Left renal cortex interstitium (tissue), 4 donors: ENCODE measurements at regions not wholly inside any gene's neighbourhood (a gene's known extent, or its start where the extent isn't known, plus 50 kb on each side); places are given as distances from the start of the nearest gene placed in this dataset.
"Not testable (repeated sequence)": the region's sequence is repeated elsewhere in the genome, so short reads cannot be mapped to it uniquely, and the experiment has no call there.

Experiments
- DNase-seq, 4 donors: peaks; one replicate each; pipeline ENCODE4 v3.0.0-alpha.2; 2013; ENCODE audit warnings: low read depth in 4 of 4, low spot score in 2 of 4, missing footprints in 1 of 4

DNA sequence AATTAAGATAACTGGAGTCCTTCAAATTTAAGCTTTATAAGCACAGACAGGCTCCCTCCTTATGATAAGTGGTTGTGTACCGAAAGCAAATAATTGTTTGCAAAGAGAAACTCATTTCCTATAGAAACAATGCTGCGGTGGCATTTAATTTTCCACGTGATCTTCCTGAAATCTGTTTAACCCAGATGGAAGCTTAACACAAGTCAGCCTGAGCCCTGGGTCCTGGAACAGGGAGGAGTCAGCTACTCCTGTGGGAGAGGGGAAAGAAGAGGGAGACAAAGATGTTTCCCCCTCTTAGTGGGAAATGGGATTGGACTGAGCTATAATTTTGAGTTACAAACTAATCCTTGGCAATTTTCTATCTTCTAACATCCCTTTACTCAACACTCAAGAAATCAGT is 136.5 kb downstream of the ELOVL4 start:
- DNase-seq: no peak

DNA sequence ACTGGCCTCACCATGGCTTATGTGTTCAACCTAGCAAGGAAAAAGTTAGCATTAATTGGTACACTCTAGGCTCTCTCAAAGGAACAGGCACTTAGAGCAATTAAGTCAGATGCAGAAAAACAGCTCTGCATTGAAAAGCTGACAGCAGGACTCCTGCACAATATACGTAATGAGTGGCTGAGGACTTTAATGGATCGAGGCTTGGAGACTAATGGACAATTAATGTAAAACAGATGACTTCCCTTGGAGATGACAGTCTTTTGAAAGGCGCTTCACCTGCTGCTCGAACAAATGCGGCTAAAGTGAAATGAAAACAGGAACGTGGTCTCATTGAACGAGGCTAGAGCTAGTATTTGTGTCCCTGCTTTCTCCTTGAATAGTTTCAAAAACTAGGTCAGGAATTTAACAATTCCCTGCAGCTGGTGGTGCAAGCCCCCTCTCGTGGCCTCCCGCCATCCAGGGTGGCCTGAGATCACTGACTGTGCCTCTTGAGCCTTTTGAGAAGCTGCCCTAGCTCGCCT is 137.1 kb downstream of the ELOVL4 start:
- DNase-seq: no peak

DNA sequence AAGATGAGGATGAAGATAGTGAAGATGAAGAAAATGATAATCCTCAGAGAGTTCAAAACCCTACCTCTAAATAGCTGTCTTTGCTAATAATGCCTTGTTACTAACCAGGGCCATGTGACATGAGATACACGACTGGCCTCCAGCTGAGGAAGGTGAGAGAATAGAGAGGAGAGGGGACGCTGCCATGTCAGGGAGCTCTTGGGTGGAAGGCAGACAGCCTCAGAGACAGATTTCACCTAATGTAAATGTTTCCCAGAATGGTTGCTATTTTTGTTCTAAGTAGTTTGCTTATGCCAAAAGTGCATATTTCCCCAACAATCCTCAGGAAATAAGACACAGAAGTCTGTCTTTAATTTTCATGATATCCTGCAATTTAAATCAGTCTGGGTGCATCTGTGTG is 138.4 kb downstream of the ELOVL4 start:
- no peak for DNase-seq

DNA sequence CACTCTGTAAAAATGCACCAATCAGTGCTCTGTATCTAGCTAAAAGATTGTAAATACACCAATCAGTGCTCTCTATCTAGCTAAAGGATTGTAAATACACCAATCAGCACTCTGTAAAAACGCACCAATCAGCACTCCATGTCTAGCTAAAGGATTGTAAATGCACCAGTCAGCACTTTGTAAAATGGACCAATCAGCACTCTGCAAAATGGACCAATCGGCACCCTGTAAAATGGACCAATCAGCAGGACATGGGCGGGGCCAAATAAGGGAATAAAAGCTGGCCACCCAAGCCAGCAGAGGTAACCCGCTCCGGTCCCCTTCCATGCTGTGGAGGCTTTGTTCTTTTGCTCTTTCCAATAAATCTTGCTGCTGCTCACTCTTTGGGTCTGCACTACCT is 140.7 kb downstream of the ELOVL4 start:
- not testable (repeated sequence) for DNase-seq

DNA sequence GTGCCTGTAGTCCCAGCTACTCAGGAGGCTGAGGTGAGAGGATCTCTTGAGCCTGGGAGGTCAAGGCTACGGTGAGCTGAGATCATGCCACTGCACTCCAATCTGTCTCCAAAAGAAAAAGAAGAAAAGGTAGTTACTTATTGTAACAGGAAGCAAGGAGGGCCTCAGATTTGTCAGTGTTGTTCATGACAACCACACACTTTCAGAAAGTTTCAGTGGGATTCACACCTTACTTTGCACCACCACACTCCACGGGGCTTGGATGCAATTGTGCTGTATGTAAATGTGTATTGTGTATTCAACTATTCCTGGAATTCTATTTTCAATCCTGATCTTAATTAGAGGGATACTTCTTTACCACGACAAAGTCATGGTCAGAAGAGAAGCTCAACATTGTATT is 142.6 kb downstream of the ELOVL4 start:
- no peak for DNase-seq

DNA sequence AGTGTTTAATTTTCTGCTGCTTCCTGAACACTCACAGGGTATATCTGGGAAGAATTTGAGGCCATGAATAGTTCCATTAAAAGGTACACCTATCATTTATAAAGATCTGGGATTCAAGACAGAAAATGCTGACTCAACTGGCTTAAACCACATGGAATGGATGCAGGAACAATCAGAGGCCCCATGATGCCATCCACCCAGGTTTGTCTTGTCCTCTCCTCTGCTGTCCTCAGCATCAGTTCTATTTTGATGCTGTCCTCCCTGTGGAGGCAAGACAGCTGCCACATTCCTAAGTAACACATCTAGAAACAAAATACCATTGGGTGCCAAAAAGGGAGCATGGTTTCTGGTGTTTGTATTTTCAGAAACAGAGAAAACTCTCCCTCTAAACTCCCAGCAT is 143.4 kb downstream of the ELOVL4 start:
- DNase-seq: no peak

DNA sequence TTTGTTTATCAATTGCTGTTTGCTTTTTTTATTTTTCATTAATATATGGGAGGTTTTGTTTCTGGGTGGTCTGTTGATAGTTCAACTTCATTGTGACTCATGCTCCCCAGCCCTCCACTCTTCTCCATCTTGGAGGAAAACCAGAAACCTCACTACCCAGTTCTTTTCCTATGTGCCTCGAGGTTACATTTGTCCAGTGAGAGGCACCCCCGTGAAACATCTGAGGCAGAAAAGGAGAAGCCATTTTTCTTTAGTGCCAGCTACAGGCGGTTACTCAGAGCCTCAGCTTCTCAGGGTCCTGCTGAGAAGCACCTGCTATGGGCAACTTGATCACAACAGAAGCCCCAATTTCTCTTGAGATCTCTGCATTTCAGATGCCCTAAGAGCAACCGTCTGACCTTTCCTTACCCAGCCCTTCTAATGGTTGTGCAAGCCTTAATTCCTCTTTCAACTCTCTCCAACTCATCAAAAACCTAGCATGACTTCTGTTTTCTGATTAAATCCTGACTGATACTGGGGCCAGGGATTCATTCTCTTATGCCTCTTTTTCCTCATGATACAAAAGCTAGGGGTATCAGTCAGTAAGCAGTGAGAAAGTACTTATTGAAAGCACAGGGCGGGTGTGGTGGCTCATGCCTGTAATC is 144.6 kb downstream of the ELOVL4 start:
- DNase-seq: no peak

DNA sequence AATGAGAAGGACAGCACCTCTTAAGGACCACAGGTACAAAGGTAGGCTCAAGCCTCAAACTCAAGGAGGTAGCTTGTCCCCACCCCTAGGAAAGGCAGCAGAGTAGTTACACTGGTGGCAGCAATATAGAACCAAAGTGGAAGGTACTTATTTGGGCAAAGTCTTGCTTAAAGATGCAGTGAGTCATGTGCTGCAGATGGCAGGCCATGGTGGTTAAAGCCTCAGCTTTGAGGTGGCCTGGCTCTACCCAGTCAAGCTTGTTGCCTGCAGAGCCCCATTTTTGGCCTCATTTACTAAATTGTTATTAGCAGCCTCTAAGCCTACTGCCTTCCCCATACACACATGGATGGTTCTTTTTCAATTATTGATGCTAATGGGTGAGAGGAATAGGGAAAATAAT is 146.0 kb downstream of the ELOVL4 start:
- no peak for DNase-seq

DNA sequence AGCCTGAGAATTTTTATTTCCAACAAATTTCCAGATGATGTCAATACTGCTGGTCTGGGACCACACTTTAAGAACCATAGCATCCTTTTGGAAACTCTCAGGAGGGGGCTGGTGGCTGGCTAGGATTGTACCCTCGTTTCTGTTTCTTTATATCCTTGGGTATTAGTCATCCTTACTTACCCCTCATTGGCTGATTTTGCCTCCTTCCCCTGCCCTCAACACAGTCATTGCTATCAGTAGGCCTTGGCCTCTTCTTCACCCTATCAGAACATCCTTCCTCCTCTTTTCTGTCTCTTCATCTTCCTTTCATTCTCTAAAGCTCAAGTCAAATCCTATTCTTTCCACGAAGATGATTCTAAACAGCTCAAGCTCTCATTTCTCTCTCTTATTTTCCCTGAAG is 148.5 kb downstream of the ELOVL4 start:
- DNase-seq: no peak

DNA sequence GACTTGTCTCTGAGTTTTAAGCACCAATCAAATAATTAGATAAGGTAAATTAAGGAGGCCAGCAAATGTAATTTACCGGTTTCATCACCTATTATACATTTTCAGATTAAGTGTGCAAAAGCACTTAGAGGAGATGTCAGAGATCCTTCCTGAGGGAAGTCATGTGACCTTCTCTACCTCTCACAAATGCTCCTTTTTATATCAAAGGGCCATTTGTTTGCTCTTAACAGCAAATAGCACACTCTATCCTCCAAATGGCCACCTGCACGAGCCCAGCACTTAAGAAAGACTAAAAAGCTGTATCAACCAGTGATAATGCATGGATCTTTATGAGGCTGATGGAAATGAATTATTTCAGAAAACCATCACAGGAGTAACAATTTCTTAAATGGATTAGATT is 149.4 kb downstream of the ELOVL4 start:
- no peak for DNase-seq

DNA sequence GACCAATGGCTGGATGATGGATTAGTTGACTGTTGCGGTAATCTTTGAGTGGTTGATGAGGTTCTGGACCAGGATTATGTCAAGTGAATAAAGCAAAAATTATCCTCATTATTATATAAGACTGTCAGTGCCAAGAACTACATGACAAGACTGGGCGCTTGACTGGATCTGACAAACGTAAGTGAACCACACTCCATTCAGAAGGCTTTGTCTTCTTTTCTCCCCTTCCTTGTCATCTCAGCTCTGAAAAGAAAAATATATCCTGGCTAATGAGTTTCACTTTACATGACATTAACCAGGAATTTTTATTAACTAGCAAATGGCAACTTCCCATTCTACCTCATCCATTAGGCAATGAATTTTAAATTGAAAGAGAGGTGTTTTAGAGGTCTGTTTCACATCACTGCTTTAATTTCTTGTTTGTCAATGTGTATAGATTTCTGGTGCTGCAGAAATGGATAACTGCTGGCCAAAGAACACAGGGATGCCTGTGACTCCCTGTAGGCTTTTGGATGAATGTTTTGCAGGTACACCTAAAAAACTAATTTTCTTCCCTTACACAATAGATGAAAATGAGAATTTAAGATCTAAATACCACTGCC is 150.1 kb downstream of the ELOVL4 start:
- no peak for DNase-seq

DNA sequence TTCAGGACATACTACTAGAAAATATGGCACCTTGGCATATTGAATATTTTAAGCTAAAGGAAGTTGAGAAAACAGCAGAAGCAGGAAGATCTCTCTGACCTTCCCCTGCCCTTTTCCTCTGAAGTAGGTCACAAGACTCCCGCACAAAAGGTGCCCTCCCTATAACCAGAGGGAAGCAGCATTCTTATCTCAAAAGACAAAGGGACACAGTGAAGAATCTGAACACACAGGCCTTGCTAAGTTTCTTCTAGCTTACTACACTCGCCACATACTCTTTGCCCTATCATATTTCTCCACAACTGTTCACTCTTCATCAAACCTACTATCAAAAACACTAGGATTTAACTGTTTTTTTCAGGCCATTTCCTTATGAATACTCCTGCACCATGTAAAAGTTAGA is 151.2 kb downstream of the ELOVL4 start:
- DNase-seq: no peak

DNA sequence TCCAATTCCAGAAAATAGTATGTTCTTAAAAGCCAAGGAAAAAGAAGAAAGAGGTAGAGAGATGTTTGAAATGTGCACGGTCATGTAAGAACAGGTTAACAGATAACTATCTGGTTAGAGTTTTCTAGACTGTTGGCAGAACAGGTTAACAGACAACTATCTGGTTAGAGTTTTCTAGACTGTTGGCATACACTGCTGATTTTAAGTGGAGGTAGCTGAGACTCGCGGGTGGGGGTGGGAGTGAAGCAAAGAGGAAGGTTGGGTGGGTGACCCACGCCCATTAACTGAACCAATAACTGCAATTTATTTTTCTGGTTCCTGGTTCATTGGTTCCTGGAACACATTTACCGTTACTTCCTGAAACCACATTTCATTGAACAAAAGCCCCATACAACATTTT is 157.5 kb downstream of the ELOVL4 start:
- DNase-seq: no peak

DNA sequence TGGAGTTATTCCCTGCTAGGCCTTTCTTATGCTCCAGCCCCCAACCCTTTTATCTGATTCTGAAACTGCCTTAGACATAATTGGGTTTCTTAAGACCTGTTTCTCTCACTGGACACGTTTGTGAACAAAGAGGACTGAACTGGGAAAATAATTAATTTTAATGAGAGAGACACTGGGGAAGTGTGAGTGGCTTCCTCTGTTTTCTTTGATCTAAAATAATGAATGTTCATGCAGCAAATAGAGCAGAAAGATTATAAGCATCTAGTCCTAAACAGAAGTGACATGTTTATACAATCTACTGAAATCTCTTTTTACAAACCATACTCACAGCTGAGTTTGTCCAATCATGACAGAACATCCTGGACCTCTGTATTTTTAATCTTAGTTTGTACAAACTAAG is 157.6 kb downstream of the SH3BGRL2 start:
- DNase-seq: no peak

DNA sequence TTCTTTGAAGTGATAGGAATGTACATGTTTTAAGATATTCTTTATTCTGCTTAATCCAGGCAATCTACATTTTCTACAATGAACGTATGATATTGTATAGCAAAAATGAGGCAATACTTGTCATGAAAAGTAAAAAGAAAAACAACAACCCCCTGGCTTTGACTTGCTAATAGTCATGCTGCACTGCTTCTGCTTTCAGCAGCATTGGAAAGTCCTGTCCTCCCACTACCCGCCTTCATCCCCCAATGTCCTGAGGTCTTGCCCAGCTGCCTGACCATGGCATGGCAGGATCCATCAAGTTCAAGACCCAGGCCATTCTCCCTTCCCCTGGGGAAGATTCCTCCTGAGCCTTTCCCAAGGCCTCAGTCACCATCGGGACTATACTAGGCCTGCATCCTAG is 156.5 kb downstream of the SH3BGRL2 start:
- DNase-seq: no peak

DNA sequence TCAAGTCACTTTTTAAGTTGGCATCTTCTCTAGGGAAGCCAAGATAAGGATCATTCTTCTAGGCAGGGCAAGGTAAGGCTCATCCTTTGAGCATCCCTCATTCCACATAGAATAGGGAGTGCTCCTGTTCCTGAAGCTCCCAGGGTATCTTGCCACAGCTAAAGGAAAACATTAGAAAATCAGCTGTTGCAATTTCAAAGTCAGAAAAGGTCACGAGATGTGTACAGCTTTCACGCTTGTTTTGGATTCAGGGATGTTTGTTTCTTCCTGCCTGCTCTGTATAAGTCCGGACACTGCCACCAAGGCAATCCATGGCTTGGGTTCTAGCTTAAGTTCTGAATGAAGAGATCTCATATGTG is 153.2 kb downstream of the SH3BGRL2 start:
- no peak for DNase-seq

DNA sequence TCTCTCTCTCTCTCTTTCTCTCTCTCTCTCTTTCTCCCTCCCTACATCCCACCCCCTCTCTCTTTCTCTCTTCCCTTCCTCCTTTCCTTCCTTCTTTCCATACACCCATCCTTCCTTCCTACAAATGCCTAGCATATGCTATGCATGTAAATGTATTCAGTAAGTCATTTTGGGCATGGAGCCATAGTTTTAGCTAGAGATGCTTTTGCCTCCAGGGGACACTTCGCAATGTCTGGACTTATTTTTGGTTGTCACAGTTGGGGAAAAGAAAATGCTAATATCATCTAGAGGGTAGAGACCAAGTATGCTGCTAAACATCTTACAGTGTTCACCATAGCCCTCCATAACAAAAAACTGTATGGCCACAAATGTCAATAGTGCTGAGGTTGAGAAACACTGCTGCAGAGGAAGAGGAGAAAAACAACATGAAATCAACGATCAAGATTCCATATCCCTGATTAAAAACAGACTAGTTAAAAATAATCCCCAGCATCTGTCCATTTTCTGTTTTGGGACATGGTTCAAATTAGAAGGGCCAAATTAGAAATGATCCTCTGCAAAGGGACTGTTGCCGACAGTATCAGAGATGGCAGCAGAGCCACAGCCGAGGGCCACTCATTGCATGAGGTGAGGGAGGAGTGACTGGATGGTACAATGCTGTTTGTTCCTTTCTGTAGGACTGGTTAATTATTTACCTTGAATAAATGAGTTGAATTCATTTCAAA is 152.7 kb downstream of the SH3BGRL2 start:
- DNase-seq: no peak

DNA sequence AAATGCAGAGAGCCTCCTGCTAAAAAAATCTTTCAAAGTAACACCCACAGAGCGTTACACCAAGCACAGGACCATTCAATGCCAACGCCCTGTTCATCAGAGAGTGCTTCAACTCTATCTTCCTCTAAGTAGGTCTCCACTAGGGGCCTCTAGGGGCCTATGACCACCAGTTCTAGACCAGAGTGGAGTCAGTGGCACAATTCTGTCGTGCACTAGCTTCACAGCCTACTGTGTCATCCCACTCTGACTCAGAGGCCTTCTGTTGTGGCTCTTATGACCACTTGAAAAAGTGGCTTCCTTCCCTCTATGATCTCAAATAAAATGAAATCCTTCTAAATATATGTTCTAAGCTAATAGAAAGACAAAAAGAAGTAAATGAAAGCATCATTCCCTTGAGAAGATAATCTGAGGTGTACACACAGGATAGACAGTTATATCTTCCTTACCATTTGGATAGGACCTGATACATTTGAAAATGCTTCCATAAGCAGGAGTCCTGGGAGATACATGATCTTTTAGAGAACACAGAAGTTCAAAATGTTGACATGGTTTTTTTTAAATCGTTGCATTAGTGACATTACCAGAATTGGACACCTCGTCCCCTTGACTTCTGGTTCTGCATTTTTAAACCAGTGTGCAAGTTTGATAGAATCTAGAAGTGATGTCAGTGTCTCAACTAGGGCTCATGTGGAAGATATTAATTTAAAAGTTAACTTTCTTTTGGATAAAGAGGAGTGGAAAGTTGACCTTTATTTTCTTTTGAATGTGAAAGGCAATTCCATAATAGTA is 151.9 kb downstream of the SH3BGRL2 start:
- DNase-seq: no peak

DNA sequence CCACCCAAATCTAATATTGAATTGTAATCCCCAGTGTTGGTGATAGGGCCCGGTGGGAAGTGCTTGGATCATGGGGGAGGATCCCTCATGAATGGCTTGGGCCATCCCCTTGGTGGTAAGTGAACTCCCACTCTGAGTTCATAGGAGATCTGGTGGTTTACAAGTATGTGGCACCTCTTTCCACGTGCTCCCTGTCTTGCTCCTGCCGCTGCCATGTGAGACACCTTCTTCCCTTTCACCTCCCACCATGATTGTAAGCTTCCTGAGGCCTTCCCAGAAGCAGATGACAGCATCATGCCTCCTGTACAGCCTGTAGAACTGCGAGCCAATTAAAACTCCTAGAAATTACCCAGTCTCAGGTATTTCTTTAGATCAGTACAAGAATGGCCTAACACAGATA is 150.8 kb downstream of the SH3BGRL2 start:
- no peak for DNase-seq

DNA sequence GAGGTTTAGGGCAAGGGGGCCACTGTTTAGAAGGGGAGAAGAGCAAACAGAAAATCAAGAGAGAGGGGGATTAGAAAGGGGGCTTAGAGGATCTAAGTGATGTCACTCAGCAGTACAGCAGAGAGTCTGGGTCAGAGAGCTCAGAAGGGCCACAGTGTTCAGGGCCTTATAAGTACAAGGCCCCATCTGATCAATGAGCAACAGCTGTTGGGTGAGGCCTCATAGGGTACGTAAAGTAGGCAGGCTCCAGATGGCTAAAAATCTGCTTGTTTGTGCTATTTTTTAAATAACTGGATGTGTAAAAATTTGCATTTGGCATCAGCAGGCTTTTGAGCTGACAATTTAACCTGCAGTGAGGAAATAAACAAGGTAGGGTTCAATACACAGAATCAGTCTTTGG is 149.8 kb downstream of the SH3BGRL2 start:
- DNase-seq: no peak

DNA sequence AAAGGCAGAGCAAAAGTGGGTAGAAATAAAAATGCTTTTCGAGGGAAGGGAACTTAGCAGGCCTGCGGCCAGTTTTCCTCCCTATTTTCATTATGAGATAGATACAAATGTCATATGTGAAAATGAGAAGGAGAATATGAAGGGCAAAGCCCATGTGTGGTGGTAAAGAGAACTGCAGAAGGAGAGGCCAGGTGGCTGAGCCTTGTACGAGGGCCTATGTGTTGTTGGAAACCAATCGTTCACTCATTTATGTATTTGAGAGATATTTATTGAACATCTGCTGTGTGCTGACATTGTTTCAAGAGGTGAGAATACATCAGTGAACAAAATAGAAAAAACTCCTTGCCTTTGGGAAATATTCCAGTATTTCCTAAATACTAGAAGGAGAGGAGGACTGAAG is 147.7 kb downstream of the SH3BGRL2 start:
- DNase-seq: no peak
